Trophoblast cell (in vitro differentiated cells and primary cell): ENCODE measurements at regions not wholly inside any gene's neighbourhood (a gene's known extent, or its start where the extent isn't known, plus 50 kb on each side); places are given as distances from the start of the nearest gene placed in this dataset.
A peak's percentile ranks its signal among the peaks of the same experiment; 100 is the strongest.

Source experiments
- DNase-seq, 2 donors: peaks; one replicate each; pipeline ENCODE4 v3.0.0-alpha.2; 2016
- H2AFZ ChIP-seq: 2 replicates; pipeline ENCODE4 v1.6.1; 2013; ENCODE audit warnings: low read length, moderate library complexity, mild to moderate bottlenecking; ENCODE audit not compliant: insufficient read depth, poor library complexity
- H2AK5ac ChIP-seq: 2 replicates; pipeline ENCODE4 v1.6.1; 2013; ENCODE audit warnings: mild to moderate bottlenecking, low read length
- H2BK120ac ChIP-seq: 2 replicates; pipeline ENCODE4 v1.6.1; 2013; ENCODE audit warnings: low read length, mild to moderate bottlenecking, moderate library complexity; ENCODE audit not compliant: insufficient read depth, poor library complexity
- H2BK12ac ChIP-seq: 2 replicates; pipeline ENCODE4 v1.6.1; 2013; ENCODE audit warnings: mild to moderate bottlenecking, low read length, moderate library complexity
- H2BK5ac ChIP-seq: 2 replicates; pipeline ENCODE4 v1.6.1; 2013; ENCODE audit warnings: low read length, low read depth, moderate library complexity, mild to moderate bottlenecking; ENCODE audit not compliant: poor library complexity
- H3K14ac ChIP-seq: 2 replicates; pipeline ENCODE4 v1.6.1; 2013; ENCODE audit warnings: mild to moderate bottlenecking, low read length
- H3K18ac ChIP-seq: 2 replicates; pipeline ENCODE4 v1.6.1; 2013; ENCODE audit warnings: mild to moderate bottlenecking, low read length
- H3K23ac ChIP-seq: 2 replicates; pipeline ENCODE4 v1.6.1; 2013; ENCODE audit warnings: low read length
- H3K27ac ChIP-seq: 2 replicates; pipeline ENCODE4 v1.5.1; 2013; ENCODE audit warnings: low read depth, mild to moderate bottlenecking, inconsistent platforms, low read length, moderate library complexity
- H3K27me3 ChIP-seq: 2 replicates; pipeline ENCODE4 v1.6.1; 2013; ENCODE audit warnings: inconsistent platforms, mild to moderate bottlenecking, low read length, moderate library complexity; ENCODE audit not compliant: insufficient read depth
- H3K36me3 ChIP-seq, 2 experiments: 1 replicate in 1 of 2; 2 replicates in 1 of 2; pipeline ENCODE4 v1.6.1; 2013; ENCODE audit warnings: low read length in 2 of 2, mild to moderate bottlenecking in 2 of 2, moderate library complexity in 1 of 2; ENCODE audit not compliant: insufficient read depth in 2 of 2, control insufficient read depth in 1 of 2
- H3K4ac ChIP-seq: 2 replicates; pipeline ENCODE4 v1.6.1; 2013; ENCODE audit warnings: low read depth, mild to moderate bottlenecking, low read length, moderate library complexity
- H3K4me1 ChIP-seq, 2 experiments: 1 replicate in 1 of 2; 2 replicates in 1 of 2; pipeline ENCODE4 v1.6.1; 2013; ENCODE audit warnings: low read length in 2 of 2, mild to moderate bottlenecking in 2 of 2, moderate library complexity in 1 of 2; ENCODE audit not compliant: insufficient read depth in 2 of 2, control insufficient read depth in 1 of 2
- H3K4me2 ChIP-seq: 2 replicates; pipeline ENCODE4 v1.6.1; 2013; ENCODE audit warnings: inconsistent platforms, mild to moderate bottlenecking, low read length, moderate library complexity
- H3K4me3 ChIP-seq: 2 replicates; pipeline ENCODE4 v1.5.1; 2013; ENCODE audit warnings: mild to moderate bottlenecking, low read depth, low read length, inconsistent platforms
- H3K79me1 ChIP-seq: one replicate; pipeline ENCODE4 v1.6.1; 2013; ENCODE audit warnings: low read length
- H3K79me2 ChIP-seq: 2 replicates; pipeline ENCODE4 v1.6.1; 2013; ENCODE audit warnings: low read length, mild to moderate bottlenecking; ENCODE audit not compliant: control insufficient read depth, insufficient read depth, poor library complexity
- H3K9ac ChIP-seq: 2 replicates; pipeline ENCODE4 v1.6.1; 2013; ENCODE audit warnings: mild to moderate bottlenecking, low read length
- H3K9me3 ChIP-seq: 2 replicates; pipeline ENCODE4 v1.6.1; 2013; ENCODE audit warnings: low read depth, mild to moderate bottlenecking, control low read depth, inconsistent platforms, low read length; ENCODE audit not compliant: insufficient read depth
- H4K12ac ChIP-seq: 2 replicates; pipeline ENCODE4 v1.6.1; 2013; ENCODE audit warnings: low read depth, mild to moderate bottlenecking, low read length, moderate library complexity
- H4K8ac ChIP-seq: 2 replicates; pipeline ENCODE4 v1.6.1; 2013; ENCODE audit warnings: low read depth, mild to moderate bottlenecking, low read length, moderate library complexity
- H4K91ac ChIP-seq: one replicate; pipeline ENCODE4 v1.6.1; 2013; ENCODE audit warnings: low read depth, mild to moderate bottlenecking, low read length, moderate library complexity
- WGBS: extraction: QIAGEN DNeasy Blood & Tissue Kit; methylation state at CpG from one replicate; pipeline ENCODE4 v1.1.7; 2013; ENCODE audit warnings: missing lambda C conversion rate; ENCODE audit not compliant: insufficient read length, insufficient coverage; ENCODE audit errors: extremely low coverage; 5-methylcytosine and 5-hydroxymethylcytosine counted together

- H3K27me3 ChIP-seq: no peaks in the 10 kb centered on the region
- H4K12ac ChIP-seq: no peak overlapping the region
- H3K9me3 ChIP-seq: no peaks in the 10 kb centered on the region
- H3K23ac ChIP-seq: no peak overlapping the region
- H4K91ac ChIP-seq: peak overlapping the region; percentile 57
- H2AFZ ChIP-seq: no peak overlapping the region
- H3K9ac ChIP-seq: no peak overlapping the region
- H3K4ac ChIP-seq: no peak overlapping the region
- peak overlapping the region; percentile 88 for H2BK12ac ChIP-seq
- H2BK120ac ChIP-seq: peak overlapping the region; percentile 95
- peak overlapping the region; percentile 65 for H4K8ac ChIP-seq
- no peak overlapping the region for H3K4me3 ChIP-seq
- peaks cover 5 to 15% of the 10 kb centered on the region in 2 experiments for H3K4me1 ChIP-seq
- H2AK5ac ChIP-seq: no peak overlapping the region
- H3K79me1 ChIP-seq: peaks cover 29% of the 10 kb centered on the region
- no peak for DNase-seq
- peaks cover 1% of the 10 kb centered on the region for H3K79me2 ChIP-seq
- H3K18ac ChIP-seq: no peak overlapping the region
- H3K14ac ChIP-seq: no peak overlapping the region
- WGBS: no CpG with 5 or more reads among the region's 3 CpGs
- peak overlapping the region; percentile 67 for H2BK5ac ChIP-seq
- no peak overlapping the region for H3K4me2 ChIP-seq
- H3K36me3 ChIP-seq: no peaks in the 10 kb centered on the region
- peak overlapping the region; percentile 33 for H3K27ac ChIP-seq
Measured at GRCh38 chr11:109862835-109863234, 230.4 kb upstream of the ZC3H12C start.

- no CpG with 5 or more reads among the region's 3 CpGs for WGBS
Measured at GRCh38 chr11:109864151-109864661, 229.0 kb upstream of the ZC3H12C start.

GRCh38 chr11:109864834-109865547 lies 228.2 kb upstream of the ZC3H12C start:
- H3K9me3 ChIP-seq: no peaks in the 10 kb centered on the region
- peak overlapping the region; percentile 98 for H2BK120ac ChIP-seq
- H2AFZ ChIP-seq: no peak overlapping the region
- peaks cover 3% of the 10 kb centered on the region for H3K79me2 ChIP-seq
- H3K4me2 ChIP-seq: no peak overlapping the region
- H3K4me1 ChIP-seq: peaks cover 12 to 18% of the 10 kb centered on the region in 2 experiments
- H4K91ac ChIP-seq: peak overlapping the region; percentile 85
- H4K8ac ChIP-seq: no peak overlapping the region
- H3K36me3 ChIP-seq: no peaks in the 10 kb centered on the region
- H2AK5ac ChIP-seq: no peak overlapping the region
- no peak overlapping the region for H4K12ac ChIP-seq
- H2BK12ac ChIP-seq: peak overlapping the region; percentile 99
- no CpG with 5 or more reads among the region's 2 CpGs for WGBS
- H3K23ac ChIP-seq: no peak overlapping the region
- no peak overlapping the region for H3K4ac ChIP-seq
- peak; percentile 62 to 97 for DNase-seq
- H3K79me1 ChIP-seq: peaks cover 37% of the 10 kb centered on the region
- peak overlapping the region; percentile 97 for H2BK5ac ChIP-seq
- no peaks in the 10 kb centered on the region for H3K27me3 ChIP-seq
- H3K4me3 ChIP-seq: no peak overlapping the region
- peak overlapping the region; percentile 77 for H3K27ac ChIP-seq
- no peak overlapping the region for H3K9ac ChIP-seq
- peak overlapping the region; percentile 75 for H3K14ac ChIP-seq
- no peak overlapping the region for H3K18ac ChIP-seq

More at GRCh38 chr11:109864151-109864661, 229.0 kb upstream of the ZC3H12C start:
- Histone ChIP-seq H4K8ac (peak overlapping the region; percentile 85), H3K79me2 (peaks cover 3% of the 10 kb centered on the region), H3K4me3 (no peak overlapping the region), H3K14ac (peak overlapping the region; percentile 75), H3K9me3 (no peaks in the 10 kb centered on the region), H3K79me1 (peaks cover 37% of the 10 kb centered on the region), H3K4me2 (no peak overlapping the region), H3K27me3 (no peaks in the 10 kb centered on the region), H3K4me1 (peaks cover 12 to 20% of the 10 kb centered on the region in 2 experiments), H2BK12ac (peak overlapping the region; percentile 99), H4K12ac (peak overlapping the region; percentile 67), H3K23ac (no peak overlapping the region), H2BK120ac (peak overlapping the region; percentile 98), H2AFZ (no peak overlapping the region), H3K18ac (no peak overlapping the region), H4K91ac (peak overlapping the region; percentile 91), H3K9ac (no peak overlapping the region), H2BK5ac (peak overlapping the region; percentile 97), H3K4ac (peak overlapping the region; percentile 51), H2AK5ac (no peak overlapping the region), H3K27ac (peak overlapping the region; percentile 77), H3K36me3 (no peaks in the 10 kb centered on the region)
- DNase-seq: peak; percentile 96 to 99

- Histone ChIP-seq H2AK5ac (peak overlapping the region; percentile 85), H3K4me2 (no peak overlapping the region), H3K79me1 (peaks cover 37% of the 10 kb centered on the region), H2BK120ac (peak overlapping the region; percentile 77), H3K9ac (no peak overlapping the region), H2BK5ac (peak overlapping the region; percentile 35), H2AFZ (peak overlapping the region; percentile 30), H3K18ac (peak overlapping the region; percentile 12), H3K4me1 (peaks cover 12 to 18% of the 10 kb centered on the region in 2 experiments), H3K27ac (no peak overlapping the region), H3K79me2 (peaks cover 3% of the 10 kb centered on the region), H3K14ac (peak overlapping the region; percentile 80), H4K8ac (peak overlapping the region; percentile 39), H4K12ac (no peak overlapping the region), H3K36me3 (no peaks in the 10 kb centered on the region), H3K4ac (peak overlapping the region; percentile 12), H3K4me3 (no peak overlapping the region), H3K23ac (no peak overlapping the region), H3K27me3 (no peaks in the 10 kb centered on the region), H2BK12ac (peak overlapping the region; percentile 96), H4K91ac (peak overlapping the region; percentile 85), H3K9me3 (no peaks in the 10 kb centered on the region)
- WGBS: no CpG with 5 or more reads among the region's 5 CpGs
- no peak for DNase-seq
Measured at GRCh38 chr11:109865548-109866186, 227.5 kb upstream of the ZC3H12C start.
